GM18858 (cell line): ENCODE measurements at regions not wholly inside any gene's neighbourhood (a gene's known extent, or its start where the extent isn't known, plus 50 kb on each side); places are given as distances from the start of the nearest gene placed in this dataset.

Experiments
- ATAC-seq: cut with Tn5 transposase; IDR thresholded peaks from one replicate; pipeline ENCODE4 v1.9.1; 2021; ENCODE audit not compliant: unreplicated experiment

- ATAC-seq = no peak
These were observed 197.0 kb downstream of the DRD1 start for GRCh38 chr5:175246889-175247520.

- ATAC-seq = no peak
These were observed 197.6 kb downstream of the DRD1 start for GRCh38 chr5:175246242-175246888.

GRCh38 chr5:175243441-175243840, 200.5 kb downstream of the DRD1 start:
- ATAC-seq = no peak

GRCh38 chr5:175242207-175242606, 201.8 kb downstream of the DRD1 start:
- ATAC-seq = no peak

GRCh38 chr5:175238326-175238725, 205.7 kb downstream of the DRD1 start:
- ATAC-seq = no peak

GRCh38 chr5:175236176-175236575, 207.8 kb downstream of the DRD1 start:
- ATAC-seq = no peak

GRCh38 chr5:175235251-175235960, 208.6 kb downstream of the DRD1 start:
- ATAC-seq = no peak

- ATAC-seq = no peak
These were observed 213.7 kb downstream of the DRD1 start for GRCh38 chr5:175230299-175230698.

GRCh38 chr5:175226506-175226905, 217.5 kb downstream of the DRD1 start:
- ATAC-seq = no peak

- ATAC-seq = no peak
These were observed 220.7 kb downstream of the DRD1 start for GRCh38 chr5:175223291-175223690.

- ATAC-seq = no peak
These were observed 221.4 kb downstream of the DRD1 start for GRCh38 chr5:175222621-175223020.

- no peak for ATAC-seq
These were observed 223.4 kb downstream of the DRD1 start for GRCh38 chr5:175220549-175220948.

- ATAC-seq = no peak
These were observed 224.6 kb downstream of the DRD1 start for GRCh38 chr5:175219366-175219765.

- no peak for ATAC-seq
These were observed 227.0 kb downstream of the DRD1 start for GRCh38 chr5:175216991-175217390.

GRCh38 chr5:175215906-175216305, 228.1 kb downstream of the DRD1 start:
- ATAC-seq = no peak

GRCh38 chr5:175214152-175214551, 229.8 kb downstream of the DRD1 start:
- no peak for ATAC-seq

- no peak for ATAC-seq
These were observed 231.8 kb downstream of the DRD1 start for GRCh38 chr5:175211956-175212756.

- ATAC-seq = no peak
These were observed 236.5 kb downstream of the DRD1 start for GRCh38 chr5:175207321-175208040.

- ATAC-seq = no peak
These were observed 237.3 kb downstream of the DRD1 start for GRCh38 chr5:175206669-175207068.

GRCh38 chr5:175202463-175203068, 241.4 kb downstream of the DRD1 start:
- ATAC-seq = no peak
